HCT116 (cell line): ENCODE measurements at regions not wholly inside any gene's neighbourhood (a gene's known extent, or its start where the extent isn't known, plus 50 kb on each side); places are given as distances from the start of the nearest gene placed in this dataset.
A peak's percentile ranks its signal among the peaks of the same experiment; 100 is the strongest.

ENCODE experiments used
- CTCF ChIP-seq, 3 experiments: fragments of 200-600 bp in 1 of 3; sonication (generic) in 1 of 3; IDR thresholded peaks in 2 of 3; conservative IDR thresholded peaks in 1 of 3; 2 replicates each; pipeline ENCODE4 v1.5.1; 2012 to 2017; ENCODE audit warnings: low read depth in 2 of 3, low read length in 2 of 3, antibody characterized with exemption in 1 of 3, borderline replicate concordance in 1 of 3, control low read depth in 1 of 3, mild to moderate bottlenecking in 1 of 3, mixed read lengths in 1 of 3, mixed run types in 1 of 3, moderate library complexity in 1 of 3; ENCODE audit not compliant: insufficient read depth in 1 of 3
- EZH2 ChIP-seq: fragments of 200-600 bp; sonication (generic); IDR thresholded peaks from 2 replicates; pipeline ENCODE4 v1.6.1; 2017; ENCODE audit warnings: antibody characterized with exemption, mixed run types

GRCh38 chr2:47272031-47272864 lies 95.9 kb upstream of the CALM2 start:
- peak; percentile 87 to 95 (median 88) for TF ChIP-seq CTCF (IDR thresholded peaks at IDR 0.05 in 2 of 3, conservative IDR thresholded peaks at IDR 0.05 in 1 of 3; ENCODE audit: borderline replicate concordance in 1 of 3, insufficient read depth in 1 of 3, low read depth in 2 of 3, low read length in 2 of 3)
- no peak for TF ChIP-seq EZH2
